AG10803 (cell line): ENCODE measurements at regions not wholly inside any gene's neighbourhood (a gene's known extent, or its start where the extent isn't known, plus 50 kb on each side); places are given as distances from the start of the nearest gene placed in this dataset.

Experiments used
- DNase-seq: peaks from one replicate; pipeline ENCODE4 v3.0.0; 2010; ENCODE audit warnings: low read depth
- H3K4me3 ChIP-seq: 2 replicates; pipeline ENCODE4 v1.5.1; 2011; ENCODE audit warnings: mild to moderate bottlenecking, low read length, control low read depth
- CTCF ChIP-seq: conservative IDR thresholded peaks from 2 replicates; pipeline ENCODE4 v1.5.1; 2011; ENCODE audit warnings: mild to moderate bottlenecking, low read length, control low read depth, inconsistent platforms

GRCh38 chr16:8397223-8397622 is 193.1 kb downstream of the TMEM114 start:
- no peak for TF ChIP-seq CTCF
- DNase-seq: no peak
- no peak overlapping the region for H3K4me3 ChIP-seq

- no peak for DNase-seq
- no peak overlapping the region for H3K4me3 ChIP-seq
Observed at GRCh38 chr16:8396463-8396862, 193.8 kb downstream of the TMEM114 start.

GRCh38 chr16:8391257-8391656 is 199.1 kb downstream of the TMEM114 start:
- TF ChIP-seq CTCF: no peak
- H3K4me3 ChIP-seq: no peak overlapping the region
- no peak for DNase-seq

More at GRCh38 chr16:8396463-8396862, 193.8 kb downstream of the TMEM114 start:
- TF ChIP-seq CTCF: no peak

- no peak for TF ChIP-seq CTCF
Observed at GRCh38 chr16:8388684-8389083, 201.6 kb downstream of the TMEM114 start.

GRCh38 chr16:8381814-8382213 is 208.5 kb downstream of the TMEM114 start:
- no peak for DNase-seq
- H3K4me3 ChIP-seq: no peak overlapping the region
- no peak for TF ChIP-seq CTCF

More at GRCh38 chr16:8388684-8389083, 201.6 kb downstream of the TMEM114 start:
- H3K4me3 ChIP-seq: no peak overlapping the region
- no peak for DNase-seq

GRCh38 chr16:8380311-8380710 is 210.0 kb downstream of the TMEM114 start:
- DNase-seq: no peak
- H3K4me3 ChIP-seq: no peak overlapping the region
- TF ChIP-seq CTCF: no peak

DNA sequence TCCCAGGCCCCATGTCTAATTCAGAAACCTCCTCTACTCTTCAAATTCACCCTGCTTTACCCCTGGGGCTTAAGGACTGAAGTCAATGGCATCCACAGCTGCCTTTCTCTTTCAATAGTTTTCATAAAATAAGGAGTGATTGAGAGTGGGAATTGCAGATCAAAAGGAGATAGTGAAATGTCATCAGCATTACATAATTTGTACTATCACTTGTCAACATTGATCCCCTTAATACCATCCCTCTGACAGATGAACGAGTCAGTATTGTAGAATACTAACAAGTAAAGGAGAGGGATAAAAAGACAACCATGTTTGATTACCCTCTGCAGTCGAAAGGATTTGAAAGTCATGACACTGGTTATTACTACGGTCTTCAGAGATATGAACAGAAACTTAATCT is 212.4 kb downstream of the TMEM114 start:
- no peak for TF ChIP-seq CTCF
- H3K4me3 ChIP-seq: no peak overlapping the region
- no peak for DNase-seq
